Spinal cord (tissue), 9 donors: ENCODE measurements at regions not wholly inside any gene's neighbourhood (a gene's known extent, or its start where the extent isn't known, plus 50 kb on each side); places are given as distances from the start of the nearest gene placed in this dataset.

Source experiments
- DNase-seq, 6 donors: peaks; one replicate each; pipeline versions ENCODE4 v3.0.0 to v3.0.0-alpha.2; 2013 to 2015; ENCODE audit warnings: low spot score in 6 of 6, low read depth in 4 of 6
- H3K27ac ChIP-seq: one replicate; pipeline ENCODE4 v1.5.1; 2013; ENCODE audit warnings: low read depth, low read length, control low read depth
- H3K27me3 ChIP-seq: one replicate; pipeline ENCODE4 v1.6.1; 2013; ENCODE audit warnings: low read length; ENCODE audit not compliant: control insufficient read depth, insufficient read depth
- H3K36me3 ChIP-seq: one replicate; pipeline ENCODE4 v1.6.1; 2013; ENCODE audit warnings: low read length; ENCODE audit not compliant: control insufficient read depth, insufficient read depth
- H3K4me1 ChIP-seq: one replicate; pipeline ENCODE4 v1.6.1; 2013; ENCODE audit warnings: low read length; ENCODE audit not compliant: control insufficient read depth, insufficient read depth
- H3K4me3 ChIP-seq: one replicate; pipeline ENCODE4 v1.5.1; 2013; ENCODE audit warnings: low read depth, low read length, control low read depth
- H3K9me3 ChIP-seq: one replicate; pipeline ENCODE4 v1.6.1; 2013; ENCODE audit warnings: low read length; ENCODE audit not compliant: control insufficient read depth, insufficient read depth
- WGBS: methylation state at CpG from one replicate; pipeline ENCODE4 v1.1.5; 2013; ENCODE audit warnings: missing lambda C conversion rate; ENCODE audit not compliant: insufficient coverage; 5-methylcytosine and 5-hydroxymethylcytosine counted together
- donor health status: healthy.

GRCh38 chr13:63337921-63338320, 1922.3 kb upstream of the PCDH20 start:
- Histone ChIP-seq H3K4me3 (no peak overlapping the region), H3K27ac (no peak overlapping the region)
- WGBS: 80% methylated on average over 1 of the region's 5 CpGs

DNA sequence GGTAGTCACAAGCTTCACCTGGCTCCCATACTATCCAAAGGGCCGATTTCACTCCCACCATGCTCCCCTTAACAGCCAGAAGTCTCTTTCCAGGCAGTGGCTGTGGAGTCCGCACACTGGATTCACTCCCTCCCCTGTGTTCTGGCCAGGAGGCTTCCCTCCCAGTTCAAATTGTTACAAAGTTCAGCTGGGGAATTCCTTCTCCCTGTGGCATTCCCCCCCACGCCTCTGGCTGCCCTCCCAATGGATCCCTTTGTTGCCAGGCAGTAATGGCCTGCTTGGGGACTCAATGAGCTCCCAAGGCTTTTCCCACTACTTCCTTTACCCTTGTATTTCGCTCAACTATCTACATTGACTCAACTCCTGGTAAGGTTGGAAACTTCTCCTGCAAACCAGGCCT, 1921.4 kb upstream of the PCDH20 start:
- H3K27me3 ChIP-seq: no peaks in the 10 kb centered on the region
- no peak overlapping the region for H3K4me3 ChIP-seq
- no peaks in the 10 kb centered on the region for H3K36me3 ChIP-seq
- H3K4me1 ChIP-seq: no peaks in the 10 kb centered on the region
- WGBS: 88% methylated on average over 3 of the region's 4 CpGs
- H3K27ac ChIP-seq: no peak overlapping the region
- H3K9me3 ChIP-seq: no peaks in the 10 kb centered on the region
- no peak for DNase-seq

More at GRCh38 chr13:63337921-63338320, 1922.3 kb upstream of the PCDH20 start:
- DNase-seq: no peak
- Histone ChIP-seq H3K4me1 (no peaks in the 10 kb centered on the region), H3K9me3 (no peaks in the 10 kb centered on the region), H3K27me3 (no peaks in the 10 kb centered on the region), H3K36me3 (no peaks in the 10 kb centered on the region)

DNA sequence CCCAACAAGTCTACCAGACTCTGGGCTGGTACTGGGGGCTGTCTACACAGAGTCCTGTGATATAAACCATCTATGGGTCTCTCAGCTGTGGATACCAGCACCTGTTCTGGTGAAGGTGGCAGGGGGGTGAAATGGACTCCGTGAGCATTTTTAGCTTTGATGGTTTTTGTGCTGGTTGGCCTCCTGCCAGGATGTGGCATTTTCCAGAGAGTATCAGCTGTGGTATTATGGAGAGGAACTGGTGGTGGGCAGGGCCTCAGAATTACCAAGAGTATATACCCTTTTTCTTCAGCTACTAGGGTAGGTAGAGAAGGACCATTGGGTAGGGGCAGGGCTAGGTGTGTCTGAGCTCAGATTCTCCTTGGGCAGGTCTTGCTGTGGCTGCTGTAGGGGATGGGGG, 1920.9 kb upstream of the PCDH20 start:
- Histone ChIP-seq H3K9me3 (no peaks in the 10 kb centered on the region), H3K27ac (no peak overlapping the region), H3K36me3 (no peaks in the 10 kb centered on the region), H3K27me3 (no peaks in the 10 kb centered on the region), H3K4me1 (no peaks in the 10 kb centered on the region), H3K4me3 (no peak overlapping the region)
- DNase-seq: no peak
- 83% methylated on average over 1 of the region's 1 CpG for WGBS

- Histone ChIP-seq H3K36me3 (no peaks in the 10 kb centered on the region), H3K27ac (no peak overlapping the region), H3K4me1 (no peaks in the 10 kb centered on the region), H3K4me3 (no peak overlapping the region), H3K27me3 (no peaks in the 10 kb centered on the region), H3K9me3 (no peaks in the 10 kb centered on the region)
- DNase-seq: no peak
- no CpG with 5 or more reads among the region's 1 CpG for WGBS
These were observed 1911.9 kb upstream of the PCDH20 start for GRCh38 chr13:63327584-63327983.

DNA sequence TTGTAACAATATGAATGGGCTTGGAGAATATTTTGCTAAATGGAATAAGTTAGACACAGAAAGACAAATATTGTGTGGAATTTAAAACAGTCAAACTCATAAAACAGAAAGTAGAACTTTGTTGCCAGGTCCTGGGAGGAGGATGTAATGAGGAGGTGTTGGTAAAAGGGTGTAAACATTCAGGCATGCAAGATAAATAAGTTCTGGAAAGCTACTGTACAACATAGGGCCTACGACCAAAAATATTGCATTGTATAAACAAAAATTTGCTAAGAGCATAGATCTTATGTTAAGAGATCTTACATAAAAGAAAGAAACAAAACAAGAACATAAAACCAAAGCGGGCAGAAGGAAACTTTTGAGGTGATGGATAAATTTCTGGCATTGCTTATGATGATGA, 1907.8 kb upstream of the PCDH20 start:
- Histone ChIP-seq H3K4me3 (no peak overlapping the region), H3K27me3 (no peaks in the 10 kb centered on the region), H3K27ac (no peak overlapping the region), H3K4me1 (no peaks in the 10 kb centered on the region), H3K9me3 (no peaks in the 10 kb centered on the region), H3K36me3 (no peaks in the 10 kb centered on the region)
- no peak for DNase-seq
- no CpG with 5 or more reads among the region's 2 CpGs for WGBS

DNA sequence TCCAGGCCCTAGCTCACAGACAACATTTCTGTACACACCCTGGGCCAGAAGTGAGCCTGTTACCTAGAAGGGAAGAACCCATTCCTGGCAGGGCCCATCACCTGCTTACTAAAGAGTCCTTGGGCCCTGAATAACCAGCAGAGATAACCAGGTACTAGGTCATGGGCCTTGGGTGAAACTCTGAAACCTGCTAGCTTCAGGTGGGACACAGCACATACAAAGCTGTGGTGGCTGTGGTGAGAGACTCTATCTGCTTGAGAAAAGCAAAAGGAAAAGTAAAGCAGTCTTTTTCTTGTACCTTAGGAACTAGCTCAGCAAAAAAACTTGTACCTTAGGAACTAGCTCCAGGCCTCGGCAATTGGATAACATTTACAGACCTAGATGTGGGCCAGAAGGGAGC, 1895.9 kb upstream of the PCDH20 start:
- DNase-seq: no peak
- no peaks in the 10 kb centered on the region for H3K36me3 ChIP-seq
- no peaks in the 10 kb centered on the region for H3K9me3 ChIP-seq
- H3K4me3 ChIP-seq: no peak overlapping the region
- no peak overlapping the region for H3K27ac ChIP-seq
- no peaks in the 10 kb centered on the region for H3K27me3 ChIP-seq
- 100% methylated on average over 1 of the region's 1 CpG for WGBS
- no peaks in the 10 kb centered on the region for H3K4me1 ChIP-seq

- Histone ChIP-seq H3K4me1 (no peaks in the 10 kb centered on the region), H3K27me3 (no peaks in the 10 kb centered on the region), H3K36me3 (no peaks in the 10 kb centered on the region), H3K4me3 (no peak overlapping the region), H3K9me3 (no peaks in the 10 kb centered on the region), H3K27ac (no peak overlapping the region)
- WGBS: no CpG with 5 or more reads among the region's 5 CpGs
- DNase-seq: peak in 1 of 6 donors; percentile 13
These were observed 1893.0 kb upstream of the PCDH20 start for GRCh38 chr13:63308549-63309165.

GRCh38 chr13:63307228-63307627, 1891.6 kb upstream of the PCDH20 start:
- no peaks in the 10 kb centered on the region for H3K36me3 ChIP-seq
- DNase-seq: no peak
- no peaks in the 10 kb centered on the region for H3K4me1 ChIP-seq
- no peak overlapping the region for H3K27ac ChIP-seq
- H3K9me3 ChIP-seq: no peaks in the 10 kb centered on the region
- no peaks in the 10 kb centered on the region for H3K27me3 ChIP-seq
- 90% methylated on average over 3 of the region's 3 CpGs for WGBS
- H3K4me3 ChIP-seq: no peak overlapping the region

DNA sequence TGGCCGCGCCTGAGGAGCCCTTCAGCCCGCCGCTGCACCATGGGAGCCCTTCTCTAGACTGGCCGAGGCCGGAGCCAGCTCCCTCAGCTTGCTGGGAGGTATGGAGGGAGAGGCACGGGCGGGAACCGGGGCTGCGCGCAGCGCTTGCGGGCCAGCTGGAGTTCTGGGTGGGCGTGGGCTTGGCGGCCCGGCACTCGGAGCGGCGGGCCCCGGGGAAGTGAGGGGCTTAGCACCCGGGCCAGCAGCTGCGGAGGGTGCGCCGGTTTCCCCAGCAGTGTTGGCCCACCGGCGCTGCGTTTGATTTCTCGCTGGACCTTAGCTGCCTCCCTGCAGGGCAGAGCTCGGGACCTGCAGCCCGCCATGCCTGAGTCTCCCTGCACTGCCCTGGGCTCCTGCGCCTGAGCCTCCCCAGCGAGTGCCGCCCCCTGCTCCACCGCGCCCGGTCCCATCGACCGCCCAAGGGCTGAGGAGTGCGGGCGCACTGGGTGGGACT, 1890.0 kb upstream of the PCDH20 start:
- Histone ChIP-seq H3K27me3 (no peaks in the 10 kb centered on the region), H3K36me3 (no peaks in the 10 kb centered on the region), H3K4me3 (no peak overlapping the region), H3K27ac (no peak overlapping the region), H3K4me1 (no peaks in the 10 kb centered on the region), H3K9me3 (no peaks in the 10 kb centered on the region)
- 95% methylated on average over 38 of the region's 40 CpGs for WGBS
- no peak for DNase-seq

- no peaks in the 10 kb centered on the region for H3K27me3 ChIP-seq
- no peaks in the 10 kb centered on the region for H3K9me3 ChIP-seq
- no peak overlapping the region for H3K4me3 ChIP-seq
- WGBS: 100% methylated on average over 2 of the region's 4 CpGs
- no peaks in the 10 kb centered on the region for H3K4me1 ChIP-seq
- H3K27ac ChIP-seq: no peak overlapping the region
- H3K36me3 ChIP-seq: no peaks in the 10 kb centered on the region
- DNase-seq: no peak
These were observed 1888.8 kb upstream of the PCDH20 start for GRCh38 chr13:63304497-63304896.
